A549 (cell line): ENCODE measurements at regions not wholly inside any gene's neighbourhood (a gene's known extent, or its start where the extent isn't known, plus 50 kb on each side); places are given as distances from the start of the nearest gene placed in this dataset.

Experiments used
- ATAC-seq, 2 experiments: fragments of 200-7000 bp in 1 of 2; fragments of >200 bp in 1 of 2; cut with Nextera tagmentation in 1 of 2; cut with Tn5 transposase in 1 of 2; 3 replicates each; pipeline versions ENCODE4 v1.8.0 to v1.9.1; 2018 to 2020; ENCODE audit warnings: mild to moderate bottlenecking in 1 of 2, moderate library complexity in 1 of 2
- CTCF ChIA-PET: fragments of 300-600 bp; sonication (Branson Sonifier 250); formaldehyde crosslinking; extraction: SDS; loops from one replicate; lab custom pipeline; 2021; ENCODE audit warnings: antibody characterized with exemption, inconsistent platforms; lab: Yijun Ruan, JAX
- POLR2A ChIA-PET: fragments of 350-600 bp; formaldehyde crosslinking; extraction: SDS; loops from one replicate; lab custom pipeline; 2021; ENCODE audit warnings: antibody characterized with exemption, inconsistent platforms; lab: Yijun Ruan, JAX
- DNase-seq, 2 experiments: peaks; one replicate each; pipeline versions ENCODE4 v3.0.0 to v3.0.0-alpha.2; 2011 to 2016; ENCODE audit warnings: low read depth in 1 of 2, low spot score in 1 of 2
- FAIRE-seq: peaks from 2 replicates; lab custom pipeline; 2011; peaks lifted over from hg19 to GRCh38; lab: Jason Lieb, UNC
- H3K27ac ChIP-seq, 2 experiments: fragments of >200 bp; sonication (Bioruptor Twin); formaldehyde crosslinking; 3 replicates each; pipeline ENCODE4 v1.5.1; 2016 to 2017
- H3K4me1 ChIP-seq: fragments of >200 bp; sonication (Bioruptor Twin); formaldehyde crosslinking; 3 replicates; pipeline ENCODE4 v1.6.1; 2016
- H3K4me2 ChIP-seq: fragments of >200 bp; sonication (Bioruptor Twin); formaldehyde crosslinking; 3 replicates; pipeline ENCODE4 v1.6.1; 2016
- H3K4me3 ChIP-seq: fragments of >200 bp; sonication (Bioruptor Twin); formaldehyde crosslinking; 3 replicates; pipeline ENCODE4 v1.5.1; 2016
- H3K9me3 ChIP-seq: fragments of >200 bp; sonication (Bioruptor Twin); formaldehyde crosslinking; 3 replicates; pipeline ENCODE4 v1.6.1; 2016
- BHLHE40 ChIP-seq: IDR thresholded peaks from 2 replicates; pipeline ENCODE4 v1.6.1; 2012; ENCODE audit warnings: low read depth, low read length, inconsistent platforms
- CBX2 ChIP-seq: fragments of 200-600 bp; sonication (generic); IDR thresholded peaks from 2 replicates; pipeline ENCODE4 v1.6.1; 2016; ENCODE audit warnings: low read depth, mild to moderate bottlenecking, borderline replicate concordance
- CHD2 ChIP-seq: fragments of 150-350 bp; IDR thresholded peaks from 2 replicates; pipeline ENCODE4 v1.6.1; 2014; ENCODE audit warnings: low read length; ENCODE audit not compliant: partially characterized antibody
- CHD4 ChIP-seq: fragments of 200-600 bp; sonication (generic); IDR thresholded peaks from 2 replicates; pipeline ENCODE4 v1.6.1; 2016; ENCODE audit warnings: antibody characterized with exemption, mild to moderate bottlenecking, borderline replicate concordance
- EP300 ChIP-seq, 2 experiments: fragments of >200 bp; sonication (Bioruptor Twin); formaldehyde crosslinking; IDR thresholded peaks; 2 replicates in 1 of 2; 3 replicates in 1 of 2; pipeline ENCODE4 v1.6.1; 2016 to 2017
- FOSL2 ChIP-seq, 2 experiments: fragments of 450-650 bp in 1 of 2; fragments of >200 bp in 1 of 2; sonication (Bioruptor Twin) in 1 of 2; formaldehyde crosslinking; IDR thresholded peaks; 2 replicates each; pipeline versions ENCODE4 v1.5.0 to v1.6.1; 2016 to 2020; ENCODE audit warnings: mild to moderate bottlenecking in 1 of 2, moderate library complexity in 1 of 2
- GATA3 ChIP-seq: IDR thresholded peaks from 2 replicates; pipeline ENCODE4 v1.6.1; 2012; ENCODE audit warnings: borderline replicate concordance
- HEYL ChIP-seq: fragments of 250-450 bp; sonication (Bioruptor Pico); IDR thresholded peaks from 2 replicates; pipeline ENCODE4 v1.8.0; 2021; ENCODE audit warnings: mild to moderate bottlenecking, moderate library complexity
- HOXB5 ChIP-seq: fragments of 250-450 bp; sonication (Bioruptor Pico); IDR thresholded peaks from 2 replicates; pipeline ENCODE4 v1.5.0; 2020; ENCODE audit warnings: mild to moderate bottlenecking, moderate library complexity
- JUN ChIP-seq, 2 experiments: fragments of >200 bp; sonication (Bioruptor Twin); formaldehyde crosslinking; IDR thresholded peaks; 2 replicates in 1 of 2; 3 replicates in 1 of 2; pipeline ENCODE4 v1.6.1; 2016 to 2017
- JUNB ChIP-seq: fragments of >200 bp; sonication (Bioruptor Twin); formaldehyde crosslinking; IDR thresholded peaks from 2 replicates; pipeline ENCODE4 v1.6.1; 2016
- KDM5A ChIP-seq: fragments of 200-600 bp; sonication (generic); IDR thresholded peaks from 2 replicates; pipeline ENCODE4 v1.6.1; 2016; ENCODE audit warnings: antibody characterized with exemption, mild to moderate bottlenecking
- MAFK ChIP-seq: fragments of 450-650 bp; IDR thresholded peaks from 2 replicates; pipeline ENCODE4 v1.6.1; 2014; ENCODE audit not compliant: partially characterized antibody
- MAZ ChIP-seq: fragments of 150-350 bp; IDR thresholded peaks from 2 replicates; pipeline ENCODE4 v1.6.1; 2014; ENCODE audit warnings: antibody characterized with exemption, low read depth, low read length, borderline replicate concordance
- NFE2L2 ChIP-seq: fragments of 150-350 bp; conservative IDR thresholded peaks from 2 replicates; pipeline ENCODE4 v1.6.1; 2014; ENCODE audit warnings: low read length
- NPAS2 ChIP-seq: fragments of 250-450 bp; sonication (Bioruptor Pico); IDR thresholded peaks from 2 replicates; pipeline ENCODE4 v1.8.0; 2022; ENCODE audit warnings: mild to moderate bottlenecking, moderate library complexity, borderline replicate concordance
- POLR2AphosphoS2 ChIP-seq: conservative IDR thresholded peaks from 2 replicates; pipeline ENCODE4 v1.6.1; 2012; ENCODE audit warnings: low read length, improper control_type of control experiment, inconsistent platforms
- RAD21 ChIP-seq, 2 experiments: fragments of >200 bp in 1 of 2; sonication (Bioruptor Twin) in 1 of 2; formaldehyde crosslinking in 1 of 2; IDR thresholded peaks in 1 of 2; conservative IDR thresholded peaks in 1 of 2; 2 replicates in 1 of 2; 3 replicates in 1 of 2; pipeline ENCODE4 v1.6.1; 2012 to 2018; ENCODE audit warnings: inconsistent platforms in 1 of 2
- ZC3H11A ChIP-seq: fragments of 450-650 bp; IDR thresholded peaks from 2 replicates; pipeline ENCODE4 v1.6.1; 2014; ENCODE audit warnings: antibody characterized with exemption, mild to moderate bottlenecking
- ZFP36 ChIP-seq: fragments of 450-650 bp; IDR thresholded peaks from 2 replicates; pipeline ENCODE4 v1.6.1; 2014; ENCODE audit warnings: borderline replicate concordance; ENCODE audit not compliant: partially characterized antibody
- ZNF302 ChIP-seq: fragments of 250-450 bp; sonication (Bioruptor Pico); IDR thresholded peaks from 2 replicates; pipeline ENCODE4 v1.9.0; 2021; ENCODE audit warnings: inconsistent platforms, mild to moderate bottlenecking, moderate library complexity
- WGBS: methylation state at CpG from one replicate; pipeline ENCODE4 v1.1.6; 2017; ENCODE audit errors: missing lambda C conversion rate; 5-methylcytosine and 5-hydroxymethylcytosine counted together
- TF ChIP-seq, protein P1 (sequence below): IDR thresholded peaks from 2 replicates; pipeline ENCODE4 v1.6.1; 2012
- TF ChIP-seq, protein P2 (sequence below): fragments of 450-650 bp; IDR thresholded peaks from 2 replicates; pipeline ENCODE4 v1.6.1; 2014; ENCODE audit warnings: antibody characterized with exemption
- TF ChIP-seq, protein P3 (sequence below): IDR thresholded peaks from 2 replicates; pipeline ENCODE4 v1.6.1; 2012
- TF ChIP-seq, protein P4 (sequence below): fragments of 200-600 bp; sonication (generic); IDR thresholded peaks from 2 replicates; pipeline ENCODE4 v1.6.1; 2016; ENCODE audit warnings: antibody characterized with exemption, mild to moderate bottlenecking, moderate library complexity
- TF ChIP-seq, protein P5 (sequence below): fragments of >200 bp; sonication (Bioruptor Twin); formaldehyde crosslinking; IDR thresholded peaks from 2 replicates; pipeline ENCODE4 v1.6.1; 2016

DNA sequence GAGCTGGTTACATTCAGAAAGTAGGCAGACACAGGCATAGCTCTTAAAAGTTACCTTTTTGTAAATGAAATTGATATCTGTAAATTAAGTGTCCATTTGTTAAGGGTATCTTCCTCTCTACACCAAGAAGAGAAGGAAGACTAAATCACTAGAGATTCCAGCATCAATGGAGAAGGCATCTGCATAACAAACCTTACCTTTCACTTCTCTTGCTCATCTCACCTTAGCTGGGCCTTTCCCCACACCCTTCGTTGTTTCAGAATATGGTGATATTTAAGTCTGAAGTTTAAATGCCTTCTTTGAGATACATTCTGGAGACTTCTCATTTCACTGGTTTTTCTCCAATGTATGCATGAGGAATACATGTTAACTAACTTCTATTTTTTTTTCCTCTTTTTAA lies 54.5 kb upstream of the TGFBR2 start:
- FAIRE-seq (no peak), DNase-seq (no peak), ATAC-seq (no peak)
- H3K4me2 ChIP-seq = no peak overlapping the region
- H3K27ac ChIP-seq = peak overlapping the region in 1 of 2 experiments; percentile 22; a peak in 1 of 6 replicates
- peaks cover 31% of the 10 kb centered on the region for H3K4me1 ChIP-seq
- POLR2A ChIA-PET = no interaction called here
- H3K4me3 ChIP-seq = no peak overlapping the region
- H3K9me3 ChIP-seq = no peaks in the 10 kb centered on the region
- TF ChIP-seq CHD2 (no peak), POLR2AphosphoS2 (no peak), JUNB (no peak), ZC3H11A (no peak), FOSL2 (IDR thresholded peaks at IDR 0.05) (no peak), FOSL2 (CRISPR knock-in tag; IDR thresholded peaks at IDR 0.05) (no peak), EP300 (IDR thresholded peaks at IDR 0.05) (no peak)
- TF ChIP-seq, protein P1, sequence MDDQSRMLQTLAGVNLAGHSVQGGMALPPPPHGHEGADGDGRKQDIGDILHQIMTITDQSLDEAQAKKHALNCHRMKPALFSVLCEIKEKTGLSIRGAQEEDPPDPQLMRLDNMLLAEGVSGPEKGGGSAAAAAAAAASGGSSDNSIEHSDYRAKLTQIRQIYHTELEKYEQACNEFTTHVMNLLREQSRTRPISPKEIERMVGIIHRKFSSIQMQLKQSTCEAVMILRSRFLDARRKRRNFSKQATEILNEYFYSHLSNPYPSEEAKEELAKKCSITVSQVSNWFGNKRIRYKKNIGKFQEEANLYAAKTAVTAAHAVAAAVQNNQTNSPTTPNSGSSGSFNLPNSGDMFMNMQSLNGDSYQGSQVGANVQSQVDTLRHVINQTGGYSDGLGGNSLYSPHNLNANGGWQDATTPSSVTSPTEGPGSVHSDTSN = no peak
- TF ChIP-seq, protein P2, sequence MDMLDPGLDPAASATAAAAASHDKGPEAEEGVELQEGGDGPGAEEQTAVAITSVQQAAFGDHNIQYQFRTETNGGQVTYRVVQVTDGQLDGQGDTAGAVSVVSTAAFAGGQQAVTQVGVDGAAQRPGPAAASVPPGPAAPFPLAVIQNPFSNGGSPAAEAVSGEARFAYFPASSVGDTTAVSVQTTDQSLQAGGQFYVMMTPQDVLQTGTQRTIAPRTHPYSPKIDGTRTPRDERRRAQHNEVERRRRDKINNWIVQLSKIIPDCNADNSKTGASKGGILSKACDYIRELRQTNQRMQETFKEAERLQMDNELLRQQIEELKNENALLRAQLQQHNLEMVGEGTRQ = no peak
- TF ChIP-seq, protein P3, sequence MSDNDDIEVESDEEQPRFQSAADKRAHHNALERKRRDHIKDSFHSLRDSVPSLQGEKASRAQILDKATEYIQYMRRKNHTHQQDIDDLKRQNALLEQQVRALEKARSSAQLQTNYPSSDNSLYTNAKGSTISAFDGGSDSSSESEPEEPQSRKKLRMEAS = no peak
- CTCF ChIA-PET = interaction anchor here (0.6 kb wide), 1 partner anchor 133 kb away, joined by 3 read pairs; no protein-coding TSS in a partner anchor
- 97% methylated on average over 1 of the region's 1 CpG for WGBS

DNA sequence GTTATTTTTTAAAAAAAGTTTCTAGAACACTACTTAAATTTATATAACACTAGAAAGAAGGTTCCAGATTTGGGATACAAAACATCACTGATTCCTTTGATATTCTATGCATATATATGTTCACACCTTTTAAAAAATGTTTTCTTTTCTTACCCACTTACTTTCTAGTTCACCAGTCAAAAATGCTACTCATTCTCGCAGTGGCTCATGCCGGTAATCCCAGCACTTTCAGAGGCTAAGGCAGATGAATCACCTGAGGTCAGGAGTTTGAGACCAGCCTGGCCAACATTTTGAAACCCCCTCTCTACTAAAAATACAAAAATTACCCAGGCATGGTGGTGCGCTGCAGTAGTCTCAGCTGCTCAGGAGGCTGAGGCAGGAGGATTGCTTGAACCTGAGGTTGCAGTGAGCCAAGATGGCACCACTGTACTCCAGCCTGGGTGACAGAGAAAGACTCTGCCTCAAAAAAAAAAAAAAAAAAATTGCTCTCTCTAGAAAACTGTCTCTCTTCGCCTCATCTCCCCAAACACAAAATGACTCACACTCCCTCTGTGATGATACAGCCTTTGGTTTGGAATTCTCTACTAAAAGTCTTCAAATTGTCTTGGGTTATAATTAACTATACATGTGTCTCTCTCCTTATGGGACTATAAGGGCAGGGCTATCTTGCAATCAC lies 52.6 kb upstream of the TGFBR2 start:
- ATAC-seq = peak in 1 of 2 experiments; percentile 60; a peak in 3 of 6 replicates
- DNase-seq = peak in 1 of 2 experiments; percentile 7
- no peak for FAIRE-seq
- TF ChIP-seq HOXB5 (CRISPR knock-in tag) (no peak), JUNB (peak; percentile 49), JUN (IDR thresholded peaks at IDR 0.05) (no peak), NPAS2 (CRISPR knock-in tag) (no peak), POLR2AphosphoS2 (no peak), ZFP36 (no peak)
- TF ChIP-seq, protein P4, sequence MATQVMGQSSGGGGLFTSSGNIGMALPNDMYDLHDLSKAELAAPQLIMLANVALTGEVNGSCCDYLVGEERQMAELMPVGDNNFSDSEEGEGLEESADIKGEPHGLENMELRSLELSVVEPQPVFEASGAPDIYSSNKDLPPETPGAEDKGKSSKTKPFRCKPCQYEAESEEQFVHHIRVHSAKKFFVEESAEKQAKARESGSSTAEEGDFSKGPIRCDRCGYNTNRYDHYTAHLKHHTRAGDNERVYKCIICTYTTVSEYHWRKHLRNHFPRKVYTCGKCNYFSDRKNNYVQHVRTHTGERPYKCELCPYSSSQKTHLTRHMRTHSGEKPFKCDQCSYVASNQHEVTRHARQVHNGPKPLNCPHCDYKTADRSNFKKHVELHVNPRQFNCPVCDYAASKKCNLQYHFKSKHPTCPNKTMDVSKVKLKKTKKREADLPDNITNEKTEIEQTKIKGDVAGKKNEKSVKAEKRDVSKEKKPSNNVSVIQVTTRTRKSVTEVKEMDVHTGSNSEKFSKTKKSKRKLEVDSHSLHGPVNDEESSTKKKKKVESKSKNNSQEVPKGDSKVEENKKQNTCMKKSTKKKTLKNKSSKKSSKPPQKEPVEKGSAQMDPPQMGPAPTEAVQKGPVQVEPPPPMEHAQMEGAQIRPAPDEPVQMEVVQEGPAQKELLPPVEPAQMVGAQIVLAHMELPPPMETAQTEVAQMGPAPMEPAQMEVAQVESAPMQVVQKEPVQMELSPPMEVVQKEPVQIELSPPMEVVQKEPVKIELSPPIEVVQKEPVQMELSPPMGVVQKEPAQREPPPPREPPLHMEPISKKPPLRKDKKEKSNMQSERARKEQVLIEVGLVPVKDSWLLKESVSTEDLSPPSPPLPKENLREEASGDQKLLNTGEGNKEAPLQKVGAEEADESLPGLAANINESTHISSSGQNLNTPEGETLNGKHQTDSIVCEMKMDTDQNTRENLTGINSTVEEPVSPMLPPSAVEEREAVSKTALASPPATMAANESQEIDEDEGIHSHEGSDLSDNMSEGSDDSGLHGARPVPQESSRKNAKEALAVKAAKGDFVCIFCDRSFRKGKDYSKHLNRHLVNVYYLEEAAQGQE = no peak
- Histone ChIP-seq H3K27ac (peak overlapping the region; percentile 39 to 72; a peak in 4 of 6 replicates), H3K4me1 (peaks cover 31% of the 10 kb centered on the region), H3K4me3 (no peak overlapping the region), H3K9me3 (no peaks in the 10 kb centered on the region), H3K4me2 (peak overlapping the region; percentile 15)
- WGBS = 53% methylated on average over 4 of the region's 4 CpGs
- CTCF ChIA-PET = interaction anchor here (1.5 kb wide), 1 partner anchor 32 kb away, joined by 3 read pairs; no protein-coding TSS in a partner anchor
- POLR2A ChIA-PET = no interaction called here

DNA sequence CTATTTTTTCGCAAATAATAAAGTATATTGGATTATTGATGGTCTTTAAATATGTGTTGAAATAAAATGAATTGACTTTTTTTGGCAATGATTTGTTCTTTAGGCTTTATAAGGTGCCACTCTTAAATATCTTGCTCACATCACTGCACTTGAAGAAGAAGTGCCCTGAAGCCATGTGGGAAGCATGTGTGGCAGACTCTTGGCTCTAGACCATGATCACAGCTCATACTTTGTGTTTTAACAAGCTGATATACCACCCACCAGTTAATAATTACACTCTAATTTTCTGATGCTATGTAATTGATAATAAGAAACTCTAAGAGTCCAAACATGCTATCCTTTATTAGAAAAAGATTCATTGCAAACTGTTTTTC lies 52.1 kb upstream of the TGFBR2 start:
- H3K4me3 ChIP-seq = no peak overlapping the region
- peaks cover 31% of the 10 kb centered on the region for H3K4me1 ChIP-seq
- 51% methylated on average over 1 of the region's 1 CpG for WGBS
- ATAC-seq (peak in 1 of 2 experiments; percentile 30; a peak in 2 of 6 replicates), DNase-seq (peak in 1 of 2 experiments; percentile 8), FAIRE-seq (no peak)
- peak overlapping the region in 1 of 2 experiments; percentile 72; a peak in 5 of 6 replicates for H3K27ac ChIP-seq
- no peaks in the 10 kb centered on the region for H3K9me3 ChIP-seq
- peak overlapping the region; percentile 15 for H3K4me2 ChIP-seq
- ChIA-PET CTCF (interaction anchor here (1.5 kb wide), 1 partner anchor 33 kb away, joined by 3 read pairs; no protein-coding TSS in a partner anchor), POLR2A (no interaction called here)
- TF ChIP-seq CBX2 (no peak), MAZ (no peak), MAFK (no peak), JUNB (peak; percentile 0; the same call in 1 of the 2 replicates), JUN (IDR thresholded peaks at IDR 0.05) (no peak), GATA3 (no peak), CHD4 (no peak), KDM5A (no peak), RAD21 (conservative IDR thresholded peaks at IDR 0.05 in 1 of 2, IDR thresholded peaks at IDR 0.05 in 1 of 2) (no peak), NFE2L2 (no peak), CHD2 (no peak), HEYL (CRISPR knock-in tag) (no peak), BHLHE40 (no peak), ZNF302 (CRISPR knock-in tag) (no peak), ZC3H11A (no peak)
- TF ChIP-seq, protein P3 = peak; percentile 34; the same call in 1 of the 2 replicates
- TF ChIP-seq, protein P5, sequence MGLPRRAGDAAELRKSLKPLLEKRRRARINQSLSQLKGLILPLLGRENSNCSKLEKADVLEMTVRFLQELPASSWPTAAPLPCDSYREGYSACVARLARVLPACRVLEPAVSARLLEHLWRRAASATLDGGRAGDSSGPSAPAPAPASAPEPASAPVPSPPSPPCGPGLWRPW = no peak
